ENCODE measurements at regions not wholly inside any gene's neighbourhood (a gene's known extent, or its start where the extent isn't known, plus 50 kb on each side); places are given as distances from the start of the nearest gene placed in this dataset.

DNA sequence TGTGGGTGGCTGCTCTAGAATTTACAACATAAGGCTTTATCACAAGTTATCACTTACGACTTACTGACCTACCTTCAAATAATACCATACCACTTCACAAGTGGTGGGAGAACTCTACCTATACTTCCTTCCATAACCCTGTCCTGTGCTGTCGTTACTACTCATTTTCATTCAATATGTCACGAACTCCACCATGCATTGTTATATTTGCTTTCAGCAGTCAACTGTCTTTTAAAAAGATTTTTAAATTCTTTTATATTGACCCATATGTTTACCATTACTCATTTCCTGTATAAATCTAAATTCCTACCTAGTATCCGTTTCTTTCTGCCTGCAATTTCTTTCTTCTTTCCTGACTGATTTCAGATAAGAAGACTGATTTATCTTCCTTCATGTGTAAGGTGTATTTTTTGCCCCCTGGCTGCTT, 200.0 kb downstream of the KLF12 start:
- TF ChIP-seq, protein P1, sequence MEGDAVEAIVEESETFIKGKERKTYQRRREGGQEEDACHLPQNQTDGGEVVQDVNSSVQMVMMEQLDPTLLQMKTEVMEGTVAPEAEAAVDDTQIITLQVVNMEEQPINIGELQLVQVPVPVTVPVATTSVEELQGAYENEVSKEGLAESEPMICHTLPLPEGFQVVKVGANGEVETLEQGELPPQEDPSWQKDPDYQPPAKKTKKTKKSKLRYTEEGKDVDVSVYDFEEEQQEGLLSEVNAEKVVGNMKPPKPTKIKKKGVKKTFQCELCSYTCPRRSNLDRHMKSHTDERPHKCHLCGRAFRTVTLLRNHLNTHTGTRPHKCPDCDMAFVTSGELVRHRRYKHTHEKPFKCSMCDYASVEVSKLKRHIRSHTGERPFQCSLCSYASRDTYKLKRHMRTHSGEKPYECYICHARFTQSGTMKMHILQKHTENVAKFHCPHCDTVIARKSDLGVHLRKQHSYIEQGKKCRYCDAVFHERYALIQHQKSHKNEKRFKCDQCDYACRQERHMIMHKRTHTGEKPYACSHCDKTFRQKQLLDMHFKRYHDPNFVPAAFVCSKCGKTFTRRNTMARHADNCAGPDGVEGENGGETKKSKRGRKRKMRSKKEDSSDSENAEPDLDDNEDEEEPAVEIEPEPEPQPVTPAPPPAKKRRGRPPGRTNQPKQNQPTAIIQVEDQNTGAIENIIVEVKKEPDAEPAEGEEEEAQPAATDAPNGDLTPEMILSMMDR (IDR thresholded peaks at IDR 0.05), result no peak
- no peaks in the 10 kb centered on the region for H3K27me3 ChIP-seq
- no peaks in the 10 kb centered on the region for H3K36me3 ChIP-seq
- no peak overlapping the region for H3K27ac ChIP-seq
- DNase-seq, result no peak
- intact Hi-C loops (cut with DNase I), result no loop called here
- H3K9ac ChIP-seq (ENCODE audit: low read depth in 2 of 2, low read length in 2 of 2), result no peak overlapping the region
- no peak overlapping the region for H3K4me3 ChIP-seq
- H3K4me1 ChIP-seq, result no peaks in the 10 kb centered on the region
- no peaks in the 10 kb centered on the region for H3K9me3 ChIP-seq

DNA sequence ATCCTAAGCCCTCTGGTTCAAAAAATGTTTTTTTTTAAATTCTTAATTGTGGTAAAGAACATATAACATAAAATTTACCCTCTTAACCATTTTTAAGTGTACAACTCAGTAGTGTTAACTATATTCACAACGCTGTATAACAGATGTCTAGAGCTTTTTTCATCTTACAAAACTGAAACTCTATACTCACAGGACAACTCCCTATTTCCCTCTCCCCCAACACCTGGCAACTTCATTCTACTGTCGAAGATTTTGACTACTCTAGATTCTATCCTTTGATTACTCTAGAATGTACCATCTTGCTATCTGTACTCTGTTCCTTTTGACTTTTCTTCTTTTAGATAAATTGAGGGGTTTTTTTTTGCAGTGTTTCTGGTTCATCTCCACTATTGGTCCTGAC, 200.4 kb downstream of the KLF12 start:
- TF ChIP-seq, protein P1 (IDR thresholded peaks at IDR 0.05), result no peak
- Histone ChIP-seq H3K27ac (no peak overlapping the region), H3K9me3 (no peaks in the 10 kb centered on the region), H3K36me3 (no peaks in the 10 kb centered on the region), H3K9ac (ENCODE audit: low read depth in 2 of 2, low read length in 2 of 2) (no peak overlapping the region), H3K4me1 (no peaks in the 10 kb centered on the region), H3K27me3 (no peaks in the 10 kb centered on the region), H3K4me3 (no peak overlapping the region)
- intact Hi-C loops (cut with DNase I), result no loop called here
- DNase-seq, result no peak

DNA sequence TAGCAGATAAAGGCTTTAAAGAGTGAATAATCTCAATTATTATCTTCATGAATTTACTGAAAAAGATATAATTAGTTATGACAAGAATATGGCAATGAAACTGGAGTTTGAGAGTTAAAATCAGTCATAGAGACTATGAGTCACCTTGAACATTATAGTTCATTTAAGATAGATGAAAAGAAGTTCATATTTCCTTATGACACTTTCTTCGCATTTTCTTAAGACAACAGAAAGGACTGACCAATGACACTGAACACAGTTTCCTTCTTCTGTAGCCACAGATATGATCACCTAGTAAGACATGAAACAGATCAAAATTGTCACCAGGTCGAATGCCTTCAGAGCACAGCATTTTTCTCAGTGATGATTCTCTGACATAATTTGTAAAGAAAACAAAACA, 202.1 kb downstream of the KLF12 start:
- intact Hi-C loops (cut with DNase I), result no loop called here

DNA sequence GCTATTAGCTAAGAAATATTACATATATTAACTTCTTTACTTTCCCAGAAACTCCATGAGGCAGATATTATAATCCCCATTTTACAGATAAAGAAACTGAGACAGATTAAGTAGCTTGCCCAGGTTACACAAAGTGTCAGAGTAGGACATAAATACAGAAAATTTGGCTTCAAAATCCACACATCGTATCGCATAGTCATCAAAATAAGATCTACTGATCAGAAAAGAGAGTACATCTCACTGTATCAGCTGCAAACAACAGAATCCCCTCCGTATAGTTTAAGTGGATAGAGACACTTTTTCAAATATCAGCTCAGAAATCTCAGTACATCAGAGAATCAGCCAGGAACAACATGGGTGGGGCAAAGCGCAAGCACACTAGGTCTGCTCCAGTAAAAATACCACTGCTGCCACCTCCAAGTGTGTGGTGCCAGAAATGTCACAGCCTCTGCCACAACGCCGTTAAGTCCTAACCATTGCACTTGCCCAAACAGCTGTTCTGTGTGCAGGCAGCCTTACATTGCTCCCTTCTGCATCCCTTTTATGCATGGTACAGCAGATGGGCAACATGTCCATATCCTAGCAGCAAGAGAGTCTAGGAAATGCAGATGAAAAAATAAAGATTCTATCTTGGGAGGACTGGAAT, 204.8 kb downstream of the KLF12 start:
- Histone ChIP-seq H3K4me3 (no peak overlapping the region), H3K36me3 (no peaks in the 10 kb centered on the region), H3K27me3 (no peaks in the 10 kb centered on the region), H3K9ac (ENCODE audit: low read depth in 2 of 2, low read length in 2 of 2) (no peak overlapping the region), H3K4me1 (no peaks in the 10 kb centered on the region), H3K9me3 (no peaks in the 10 kb centered on the region), H3K27ac (no peak overlapping the region)
- TF ChIP-seq, protein P1 (IDR thresholded peaks at IDR 0.05), result no peak
- intact Hi-C loops (cut with DNase I), result no loop called here
- no peak for DNase-seq

More for the DNA sequence above, 202.1 kb downstream of the KLF12 start:
- H3K27me3 ChIP-seq, result no peaks in the 10 kb centered on the region
- H3K36me3 ChIP-seq, result no peaks in the 10 kb centered on the region
- TF ChIP-seq, protein P1 (IDR thresholded peaks at IDR 0.05), result no peak
- H3K9ac ChIP-seq (ENCODE audit: low read depth in 2 of 2, low read length in 2 of 2), result no peak overlapping the region
- H3K4me3 ChIP-seq, result no peak overlapping the region
- no peak for DNase-seq
- H3K27ac ChIP-seq, result no peak overlapping the region
- H3K4me1 ChIP-seq, result no peaks in the 10 kb centered on the region
- no peaks in the 10 kb centered on the region for H3K9me3 ChIP-seq

DNA sequence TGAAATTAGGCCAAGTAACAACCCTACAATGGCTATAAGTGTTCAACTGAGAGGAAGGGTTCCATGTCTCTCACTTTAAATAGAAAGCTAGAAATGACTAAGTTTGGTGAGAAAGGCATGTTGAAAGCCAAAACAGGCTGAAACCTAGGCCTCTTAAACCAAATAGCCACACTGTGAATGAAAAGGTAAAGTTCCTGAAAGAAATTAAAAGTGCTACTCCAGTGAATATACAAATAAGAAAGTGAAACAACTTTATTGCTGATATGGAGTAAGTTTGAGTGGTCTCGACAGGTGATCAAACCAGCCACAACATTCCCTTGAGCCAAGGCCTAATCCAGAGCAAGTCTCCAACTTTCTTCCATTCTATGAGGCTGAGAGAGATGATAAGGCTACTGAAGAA, 209.6 kb downstream of the KLF12 start:
- TF ChIP-seq, protein P1 (IDR thresholded peaks at IDR 0.05), result no peak
- intact Hi-C loops (cut with DNase I), result no loop called here
- DNase-seq, result no peak

More for the DNA sequence above, 209.6 kb downstream of the KLF12 start:
- no peaks in the 10 kb centered on the region for H3K4me1 ChIP-seq
- H3K27me3 ChIP-seq, result no peaks in the 10 kb centered on the region
- no peak overlapping the region for H3K4me3 ChIP-seq
- no peak overlapping the region for H3K27ac ChIP-seq
- no peaks in the 10 kb centered on the region for H3K36me3 ChIP-seq
- no peaks in the 10 kb centered on the region for H3K9me3 ChIP-seq
- H3K9ac ChIP-seq (ENCODE audit: low read depth in 2 of 2, low read length in 2 of 2), result no peak overlapping the region

Data from colonic mucosa (tissue), 4 donors.